ENCODE measurements at regions not wholly inside any gene's neighbourhood (a gene's known extent, or its start where the extent isn't known, plus 50 kb on each side); places are given as distances from the start of the nearest gene placed in this dataset.

DNA sequence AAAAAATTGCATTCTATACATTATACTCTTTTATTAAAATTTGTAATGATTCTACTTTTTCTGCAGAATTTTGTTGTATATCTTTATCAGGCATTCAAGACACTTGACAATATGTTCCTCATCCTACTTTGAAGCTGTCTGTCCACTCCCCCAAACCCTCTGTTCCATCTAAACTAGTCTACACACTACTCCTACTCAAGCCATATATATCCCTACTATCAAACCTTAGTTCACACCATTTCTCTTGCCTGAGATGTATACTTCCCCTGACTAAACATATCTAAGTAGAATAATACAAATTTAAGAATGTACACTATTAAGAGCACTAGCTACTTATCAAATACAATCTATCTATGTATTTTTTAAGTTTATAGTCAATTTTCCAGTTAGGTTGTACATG, 107.1 kb upstream of the FTMT start:
- TF ChIP-seq, protein P1, sequence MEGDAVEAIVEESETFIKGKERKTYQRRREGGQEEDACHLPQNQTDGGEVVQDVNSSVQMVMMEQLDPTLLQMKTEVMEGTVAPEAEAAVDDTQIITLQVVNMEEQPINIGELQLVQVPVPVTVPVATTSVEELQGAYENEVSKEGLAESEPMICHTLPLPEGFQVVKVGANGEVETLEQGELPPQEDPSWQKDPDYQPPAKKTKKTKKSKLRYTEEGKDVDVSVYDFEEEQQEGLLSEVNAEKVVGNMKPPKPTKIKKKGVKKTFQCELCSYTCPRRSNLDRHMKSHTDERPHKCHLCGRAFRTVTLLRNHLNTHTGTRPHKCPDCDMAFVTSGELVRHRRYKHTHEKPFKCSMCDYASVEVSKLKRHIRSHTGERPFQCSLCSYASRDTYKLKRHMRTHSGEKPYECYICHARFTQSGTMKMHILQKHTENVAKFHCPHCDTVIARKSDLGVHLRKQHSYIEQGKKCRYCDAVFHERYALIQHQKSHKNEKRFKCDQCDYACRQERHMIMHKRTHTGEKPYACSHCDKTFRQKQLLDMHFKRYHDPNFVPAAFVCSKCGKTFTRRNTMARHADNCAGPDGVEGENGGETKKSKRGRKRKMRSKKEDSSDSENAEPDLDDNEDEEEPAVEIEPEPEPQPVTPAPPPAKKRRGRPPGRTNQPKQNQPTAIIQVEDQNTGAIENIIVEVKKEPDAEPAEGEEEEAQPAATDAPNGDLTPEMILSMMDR (IDR thresholded peaks at IDR 0.05) = no peak
- no peak for TF ChIP-seq EZH2 (IDR thresholded peaks at IDR 0.05)

Measured in neural progenitor cell (in vitro differentiated cells).